ENCODE measurements at regions not wholly inside any gene's neighbourhood (a gene's known extent, or its start where the extent isn't known, plus 50 kb on each side); places are given as distances from the start of the nearest gene placed in this dataset.
"Not testable (repeated sequence)": the region's sequence is repeated elsewhere in the genome, so short reads cannot be mapped to it uniquely, and the experiment has no call there.

DNA sequence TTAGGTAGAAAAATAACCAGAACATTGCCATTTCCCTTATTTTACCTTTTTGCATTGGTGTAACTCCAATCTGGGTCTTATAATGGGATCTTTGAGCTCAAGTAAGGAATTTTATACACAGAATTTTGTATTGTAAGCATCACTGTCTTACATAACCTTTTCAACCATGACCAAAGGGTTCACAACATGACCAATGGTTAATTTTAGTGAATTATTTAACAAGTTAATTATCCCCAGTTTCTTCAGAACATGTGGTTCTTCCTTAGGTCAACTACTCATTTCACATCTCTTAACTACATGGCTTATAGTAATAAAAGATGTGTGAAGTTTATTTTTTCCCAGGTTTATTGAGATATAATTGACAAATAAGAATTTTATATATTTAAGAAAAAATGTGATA, 74.2 kb upstream of the RHOBTB1 start:
- TF ChIP-seq CTCF (IDR thresholded peaks at IDR 0.05; ENCODE audit: unreplicated experiment) = no peak
- no peaks in the 10 kb centered on the region for H3K4me1 Mint-ChIP-seq (ENCODE audit: low read depth, unreplicated experiment)
- no peak overlapping the region for H3K4me3 Mint-ChIP-seq (ENCODE audit: low read depth, unreplicated experiment)
- H3K27ac Mint-ChIP-seq (ENCODE audit: unreplicated experiment) = no peak overlapping the region
- H3K36me3 Mint-ChIP-seq (ENCODE audit: insufficient read depth, unreplicated experiment) = no peaks in the 10 kb centered on the region
- BruUV-seq (replicated peaks) = no TSS peak
- H3K9me3 Mint-ChIP-seq (ENCODE audit: low read depth, unreplicated experiment) = peaks cover 2% of the 10 kb centered on the region
- CTCF ChIA-PET = no interaction called here
- no peak for DNase-seq
- intact Hi-C loops (cut with micrococcal nuclease; ENCODE audit: unreplicated experiment) = no loop called here
- no peaks in the 10 kb centered on the region for H3K27me3 Mint-ChIP-seq (ENCODE audit: unreplicated experiment)

- CTCF ChIA-PET = no interaction called here
- no peak overlapping the region for H3K4me3 Mint-ChIP-seq (ENCODE audit: low read depth, unreplicated experiment)
- no TSS peak for BruUV-seq (replicated peaks)
- no peak for DNase-seq
- H3K9me3 Mint-ChIP-seq (ENCODE audit: low read depth, unreplicated experiment) = peaks cover 2% of the 10 kb centered on the region
- intact Hi-C loops (cut with micrococcal nuclease; ENCODE audit: unreplicated experiment) = no loop called here
- no peaks in the 10 kb centered on the region for H3K36me3 Mint-ChIP-seq (ENCODE audit: insufficient read depth, unreplicated experiment)
- no peaks in the 10 kb centered on the region for H3K4me1 Mint-ChIP-seq (ENCODE audit: low read depth, unreplicated experiment)
- H3K27ac Mint-ChIP-seq (ENCODE audit: unreplicated experiment) = no peak overlapping the region
- no peak for TF ChIP-seq CTCF (IDR thresholded peaks at IDR 0.05; ENCODE audit: unreplicated experiment)
- H3K27me3 Mint-ChIP-seq (ENCODE audit: unreplicated experiment) = no peaks in the 10 kb centered on the region
Observed at GRCh38 chr10:61016630-61017029, 72.6 kb upstream of the RHOBTB1 start.

GRCh38 chr10:61016007-61016406, 72.0 kb upstream of the RHOBTB1 start:
- no peak for TF ChIP-seq CTCF (IDR thresholded peaks at IDR 0.05; ENCODE audit: unreplicated experiment)
- Mint-ChIP-seq H3K4me1 (ENCODE audit: low read depth, unreplicated experiment) (no peaks in the 10 kb centered on the region), H3K36me3 (ENCODE audit: insufficient read depth, unreplicated experiment) (no peaks in the 10 kb centered on the region), H3K9me3 (ENCODE audit: low read depth, unreplicated experiment) (peaks cover 2% of the 10 kb centered on the region), H3K27me3 (ENCODE audit: unreplicated experiment) (no peaks in the 10 kb centered on the region), H3K4me3 (ENCODE audit: low read depth, unreplicated experiment) (no peak overlapping the region), H3K27ac (ENCODE audit: unreplicated experiment) (no peak overlapping the region)
- intact Hi-C loops (cut with micrococcal nuclease; ENCODE audit: unreplicated experiment) = no loop called here
- CTCF ChIA-PET = no interaction called here
- BruUV-seq (replicated peaks) = no TSS peak
- DNase-seq = no peak

DNA sequence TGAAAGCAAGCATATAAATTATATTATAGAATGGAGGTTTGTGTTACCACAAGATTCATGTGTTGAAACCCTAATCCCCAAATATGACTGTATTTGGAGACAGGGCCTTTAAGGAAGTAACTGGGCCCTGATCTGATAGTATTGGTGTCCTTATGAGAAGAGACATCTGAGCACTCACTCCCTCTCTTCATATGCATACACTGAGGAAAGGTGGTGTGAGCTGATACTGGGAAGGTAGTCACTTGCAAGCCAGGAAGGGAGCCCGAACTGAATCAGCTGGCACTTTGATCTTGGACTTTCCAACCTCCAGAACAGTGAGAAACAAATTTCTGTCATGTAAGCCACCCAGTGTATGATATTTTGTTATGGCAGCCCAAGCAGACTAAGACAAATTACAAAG, 66.9 kb upstream of the RHOBTB1 start:
- intact Hi-C loops (cut with micrococcal nuclease; ENCODE audit: unreplicated experiment) = no loop called here
- TF ChIP-seq CTCF (IDR thresholded peaks at IDR 0.05; ENCODE audit: unreplicated experiment) = no peak
- no TSS peak for BruUV-seq (replicated peaks)
- no peak for DNase-seq
- Mint-ChIP-seq H3K27me3 (ENCODE audit: unreplicated experiment) (no peaks in the 10 kb centered on the region), H3K27ac (ENCODE audit: unreplicated experiment) (no peak overlapping the region), H3K4me1 (ENCODE audit: low read depth, unreplicated experiment) (no peaks in the 10 kb centered on the region), H3K4me3 (ENCODE audit: low read depth, unreplicated experiment) (no peak overlapping the region), H3K9me3 (ENCODE audit: low read depth, unreplicated experiment) (no peaks in the 10 kb centered on the region), H3K36me3 (ENCODE audit: insufficient read depth, unreplicated experiment) (no peaks in the 10 kb centered on the region)
- CTCF ChIA-PET = no interaction called here

GRCh38 chr10:61003069-61003468, 59.1 kb upstream of the RHOBTB1 start:
- H3K27me3 Mint-ChIP-seq (ENCODE audit: unreplicated experiment); H3K4me3 Mint-ChIP-seq (ENCODE audit: low read depth, unreplicated experiment); intact Hi-C loops (cut with micrococcal nuclease; ENCODE audit: unreplicated experiment); H3K27ac Mint-ChIP-seq (ENCODE audit: unreplicated experiment); DNase-seq; H3K9me3 Mint-ChIP-seq (ENCODE audit: low read depth, unreplicated experiment); BruUV-seq (replicated peaks); H3K4me1 Mint-ChIP-seq (ENCODE audit: low read depth, unreplicated experiment); CTCF ChIA-PET: not testable (repeated sequence)
- H3K36me3 Mint-ChIP-seq (ENCODE audit: insufficient read depth, unreplicated experiment) = peaks cover 13% of the 10 kb centered on the region
